Endodermal cell (in vitro differentiated cells): ENCODE measurements at regions not wholly inside any gene's neighbourhood (a gene's known extent, or its start where the extent isn't known, plus 50 kb on each side); places are given as distances from the start of the nearest gene placed in this dataset.

ENCODE experiments used
- DNase-seq: peaks from one replicate; pipeline ENCODE4 v3.0.0-alpha.2; 2017
- H3K27ac ChIP-seq: 2 replicates; pipeline ENCODE4 v1.5.1; 2013; ENCODE audit warnings: mild to moderate bottlenecking, low read depth, low read length, moderate library complexity
- H3K27me3 ChIP-seq: 2 replicates; pipeline ENCODE4 v1.6.1; 2013; ENCODE audit warnings: mild to moderate bottlenecking, low read length, moderate library complexity; ENCODE audit not compliant: insufficient read depth, control insufficient read depth, poor library complexity, severe bottlenecking
- H3K36me3 ChIP-seq: 2 replicates; pipeline ENCODE4 v1.7.0; 2013; ENCODE audit warnings: mild to moderate bottlenecking, low read length, moderate library complexity; ENCODE audit not compliant: control insufficient read depth, insufficient read depth
- H3K4me1 ChIP-seq: one replicate; pipeline ENCODE4 v1.7.0; 2013; ENCODE audit warnings: low read length; ENCODE audit not compliant: control insufficient read depth, insufficient read depth
- H3K4me3 ChIP-seq: 2 replicates; pipeline ENCODE4 v1.5.1; 2013; ENCODE audit warnings: mild to moderate bottlenecking, low read length, moderate library complexity
- H3K9ac ChIP-seq: 2 replicates; pipeline ENCODE4 v1.6.1; 2013; ENCODE audit warnings: mild to moderate bottlenecking, low read length, moderate library complexity; ENCODE audit not compliant: poor library complexity, severe bottlenecking; ENCODE audit errors: extremely low read depth
- H3K9me3 ChIP-seq: 2 replicates; pipeline ENCODE4 v1.6.1; 2013; ENCODE audit warnings: mild to moderate bottlenecking, low read length, moderate library complexity; ENCODE audit not compliant: control insufficient read depth
- H3K27ac Mint-ChIP-seq: 2 replicates; pipeline ENCODE4 v1.8.0; 2020; ENCODE audit warnings: mixed read lengths
- H3K27me3 Mint-ChIP-seq: 2 replicates; pipeline ENCODE4 v1.8.0; 2021; ENCODE audit warnings: mild to moderate bottlenecking, mixed read lengths; ENCODE audit not compliant: insufficient read depth
- H3K36me3 Mint-ChIP-seq: 2 replicates; pipeline ENCODE4 v1.8.0; 2020; ENCODE audit warnings: low read depth, mixed read lengths
- H3K4me1 Mint-ChIP-seq: 2 replicates; pipeline ENCODE4 v1.8.0; 2020; ENCODE audit warnings: mixed read lengths
- H3K4me3 Mint-ChIP-seq: 2 replicates; pipeline ENCODE4 v1.8.0; 2020; ENCODE audit warnings: mild to moderate bottlenecking, moderate library complexity, mixed read lengths
- H3K9me3 Mint-ChIP-seq: 2 replicates; pipeline ENCODE4 v1.8.0; 2020; ENCODE audit warnings: mild to moderate bottlenecking, mixed read lengths
- CTCF ChIP-seq: fragments of 200-600 bp; sonication (generic); conservative IDR thresholded peaks from 2 replicates; pipeline ENCODE4 v1.5.0; 2021; ENCODE audit warnings: antibody characterized with exemption, mild to moderate bottlenecking
- WGBS, 2 experiments: methylation state at CpG; one replicate each; pipeline versions ENCODE4 v1.1.5 to v1.1.7; 2013; ENCODE audit warnings: missing lambda C conversion rate in 2 of 2, mixed read lengths in 1 of 2; ENCODE audit not compliant: insufficient coverage in 1 of 2, insufficient read length in 1 of 2; 5-methylcytosine and 5-hydroxymethylcytosine counted together

GRCh38 chr12:23473071-23473470 lies 476.4 kb downstream of the SOX5 start:
- no peaks in the 10 kb centered on the region for H3K27me3 Mint-ChIP-seq
- H3K4me3 Mint-ChIP-seq = no peak overlapping the region
- no peak for DNase-seq
- Histone ChIP-seq H3K4me1 (no peaks in the 10 kb centered on the region), H3K9me3 (no peaks in the 10 kb centered on the region), H3K27me3 (no peaks in the 10 kb centered on the region), H3K36me3 (no peaks in the 10 kb centered on the region), H3K27ac (no peak overlapping the region), H3K4me3 (no peak overlapping the region), H3K9ac (no peak overlapping the region)
- peaks cover 25% of the 10 kb centered on the region for H3K9me3 Mint-ChIP-seq
- H3K4me1 Mint-ChIP-seq = peaks cover 21% of the 10 kb centered on the region
- peaks cover 3% of the 10 kb centered on the region for H3K36me3 Mint-ChIP-seq
- no peak for TF ChIP-seq CTCF
- no peak overlapping the region for H3K27ac Mint-ChIP-seq
- 86 to 92% methylated on average over 4 of the region's 4 CpGs for WGBS, 2 experiments

- no peak overlapping the region for H3K9ac ChIP-seq
- Mint-ChIP-seq H3K36me3 (peaks cover 2% of the 10 kb centered on the region), H3K27ac (peak overlapping the region; percentile 59), H3K4me3 (no peak overlapping the region), H3K9me3 (peaks cover 24% of the 10 kb centered on the region), H3K4me1 (peaks cover 21% of the 10 kb centered on the region), H3K27me3 (no peaks in the 10 kb centered on the region)
- H3K27me3 ChIP-seq = no peaks in the 10 kb centered on the region
- no peaks in the 10 kb centered on the region for H3K36me3 ChIP-seq
- H3K9me3 ChIP-seq = peaks cover 6% of the 10 kb centered on the region
- H3K4me3 ChIP-seq = no peak overlapping the region
- no peak overlapping the region for H3K27ac ChIP-seq
- no peak for DNase-seq
- 89 to 96% methylated on average over 4 to 5 of the region's 5 CpGs for WGBS, 2 experiments
- H3K4me1 ChIP-seq = no peaks in the 10 kb centered on the region
- TF ChIP-seq CTCF = no peak
Measured at GRCh38 chr12:23474438-23474976, 475.0 kb downstream of the SOX5 start.
